K562 (cell line): ENCODE measurements at regions not wholly inside any gene's neighbourhood (a gene's known extent, or its start where the extent isn't known, plus 50 kb on each side); places are given as distances from the start of the nearest gene placed in this dataset.

ENCODE experiments used
- ATAC-seq: fragments of 200-7000 bp; cut with Tn5 transposase; 3 replicates; pipeline ENCODE4 v1.9.1; 2020; ENCODE audit warnings: moderate library complexity
- BruUV-seq: library from RNA; stranded (reverse); fragments of 400-500 nt; replicated peaks from 2 replicates; lab custom pipeline; 2021; lab: Mats Ljungman, UMichigan
- CTCF ChIA-PET: fragments of 300-600 bp; formaldehyde crosslinking; extraction: SDS; loops from one replicate; lab custom pipeline; 2021; ENCODE audit warnings: low intra/inter-chr PET ratio; lab: Yijun Ruan, JAX
- POLR2A ChIA-PET: fragments of 300-600, 350-650 bp; sonication (Branson Sonifier 250); formaldehyde crosslinking; extraction: SDS; loops from one replicate; lab custom pipeline; 2021; ENCODE audit warnings: antibody characterized with exemption, inconsistent platforms; lab: Yijun Ruan, JAX
- DNase-seq, 4 experiments: peaks; one replicate each; pipeline versions ENCODE4 v3.0.0 to v3.0.0-alpha.2; 2011 to 2018; ENCODE audit warnings: low spot score in 3 of 4, mixed read lengths in 3 of 4; ENCODE audit errors: extremely low read depth in 1 of 4
- FAIRE-seq: peaks from 2 replicates; lab custom pipeline; 2011; peaks lifted over from hg19 to GRCh38; lab: Jason Lieb, UNC
- H2AFZ ChIP-seq: 2 replicates; pipeline ENCODE4 v1.6.0; 2011; ENCODE audit warnings: low read depth, low read length, control low read depth, inconsistent platforms
- H3K27ac ChIP-seq: fragments of 200-600 bp; 3 replicates; pipeline ENCODE4 v1.8.0; 2011; ENCODE audit warnings: low read depth, mild to moderate bottlenecking, control low read depth, inconsistent platforms, low read length, moderate library complexity, mixed read lengths; ENCODE audit errors: extremely low read depth
- H3K27me3 ChIP-seq, 2 experiments: fragments of 300-600 bp in 1 of 2; 2 replicates in 1 of 2; 3 replicates in 1 of 2; pipeline versions ENCODE4 v1.6.0 to v1.8.0; 2011; ENCODE audit warnings: inconsistent platforms in 2 of 2, low read length in 2 of 2, mild to moderate bottlenecking in 1 of 2, mixed read lengths in 1 of 2, moderate library complexity in 1 of 2; ENCODE audit not compliant: control insufficient read depth in 2 of 2, insufficient read depth in 2 of 2
- H3K36me3 ChIP-seq: fragments of 300-600 bp; 3 replicates; pipeline ENCODE4 v1.8.0; 2011; ENCODE audit warnings: mild to moderate bottlenecking, low read length, inconsistent platforms; ENCODE audit not compliant: control insufficient read depth, insufficient read depth
- H3K4me1 ChIP-seq, 2 experiments: fragments of 200-600 bp in 1 of 2; replicated peaks in 1 of 2; 2 replicates in 1 of 2; 3 replicates in 1 of 2; pipeline versions ENCODE4 v1.5.1 to v1.8.0; 2011; ENCODE audit warnings: inconsistent platforms in 2 of 2, low read length in 2 of 2, mild to moderate bottlenecking in 1 of 2, mixed read lengths in 1 of 2, moderate library complexity in 1 of 2; ENCODE audit not compliant: control insufficient read depth in 2 of 2, insufficient read depth in 2 of 2
- H3K4me2 ChIP-seq: 2 replicates; pipeline ENCODE4 v1.6.1; 2011; ENCODE audit warnings: low read length, control low read depth, inconsistent platforms, mixed read lengths; ENCODE audit not compliant: insufficient read depth
- H3K4me3 ChIP-seq: fragments of 200-600 bp; sonication (generic), shearing (Covaris generic); 2 replicates; pipeline ENCODE4 v1.5.1; 2016; ENCODE audit warnings: control low read depth, inconsistent platforms
- H3K79me2 ChIP-seq: fragments of 200-600 bp; 3 replicates; pipeline ENCODE4 v1.8.0; 2011; ENCODE audit warnings: low read length, inconsistent platforms; ENCODE audit not compliant: control insufficient read depth, insufficient read depth
- H3K9ac ChIP-seq, 2 experiments: 2 replicates each; pipeline versions ENCODE4 v1.6.0 to v1.6.1; 2011; ENCODE audit warnings: low read depth in 2 of 2, low read length in 2 of 2, control low read depth in 1 of 2, inconsistent platforms in 1 of 2, mild to moderate bottlenecking in 1 of 2, mixed read lengths in 1 of 2; ENCODE audit not compliant: insufficient read depth in 1 of 2
- H3K9me1 ChIP-seq: one replicate; pipeline ENCODE4 v1.6.0; 2011; ENCODE audit warnings: inconsistent platforms, mild to moderate bottlenecking, low read length, moderate library complexity; ENCODE audit not compliant: control insufficient read depth, insufficient read depth
- H3K9me3 ChIP-seq: replicated peaks from 2 replicates; pipeline ENCODE4 v1.5.1; 2011; ENCODE audit warnings: low read depth, low read length, inconsistent platforms; ENCODE audit not compliant: control insufficient read depth, insufficient read depth
- H4K20me1 ChIP-seq: replicated peaks from 2 replicates; pipeline ENCODE4 v1.6.1; 2011; ENCODE audit warnings: low read length, inconsistent platforms, mixed read lengths; ENCODE audit not compliant: control insufficient read depth, insufficient read depth
- BACH1 ChIP-seq: fragments of 200-800 bp; sonication (Bioruptor generic); IDR thresholded peaks from 2 replicates; pipeline ENCODE4 v1.6.1; 2016; ENCODE audit warnings: missing genetic modification characterization, missing compliant biosample characterization
- CHD2 ChIP-seq: IDR thresholded peaks from 2 replicates; pipeline ENCODE4 v1.6.1; 2011; ENCODE audit warnings: low read depth, low read length
- CHD4 ChIP-seq: fragments of 200-600 bp; sonication (generic); IDR thresholded peaks from 3 replicates; pipeline ENCODE4 v1.6.1; 2012; ENCODE audit warnings: low read depth, mild to moderate bottlenecking, mixed read lengths, low read length, inconsistent platforms; ENCODE audit not compliant: insufficient read depth, insufficient replicate concordance, poor library complexity, severe bottlenecking
- IRF2 ChIP-seq: sonication (generic); formaldehyde crosslinking; IDR thresholded peaks from 2 replicates; pipeline ENCODE4 v1.8.1; 2022; ENCODE audit warnings: mild to moderate bottlenecking, missing genetic modification reagents
- RB1 ChIP-seq: fragments of 450-650 bp; IDR thresholded peaks from 2 replicates; pipeline ENCODE4 v1.6.1; 2017; ENCODE audit warnings: low read depth, mild to moderate bottlenecking
- SNRNP70 ChIP-seq: fragments of 200-400 bp; formaldehyde crosslinking; optimal IDR thresholded peaks from 2 replicates; pipeline ENCODE3; 2017; ENCODE audit warnings: low read depth, low read length
- TCF7 ChIP-seq: sonication (generic); IDR thresholded peaks from 2 replicates; pipeline ENCODE4 v1.6.1; 2016; ENCODE audit warnings: antibody characterized with exemption, borderline replicate concordance
- ZFPM2 ChIP-seq: fragments of 250-450 bp; sonication (Bioruptor Pico); IDR thresholded peaks from 2 replicates; pipeline ENCODE4 v1.5.1; 2022; ENCODE audit warnings: mild to moderate bottlenecking
- ZNF184 ChIP-seq: sonication (generic); formaldehyde crosslinking; IDR thresholded peaks from 2 replicates; pipeline ENCODE4 v1.5.0; 2020; ENCODE audit warnings: missing genetic modification reagents
- ZNF561 ChIP-seq: fragments of 450-650 bp; formaldehyde crosslinking; conservative IDR thresholded peaks from 2 replicates; pipeline ENCODE4 v1.4.0; 2020; ENCODE audit warnings: mild to moderate bottlenecking, moderate library complexity
- WGBS: fragments of 100-300 bp; shearing (Covaris generic); methylation state at CpG from one replicate; pipeline ENCODE4 v1.1.6; 2016; ENCODE audit warnings: low coverage, mixed read lengths; ENCODE audit not compliant: insufficient coverage; ENCODE audit errors: missing lambda C conversion rate; 5-methylcytosine and 5-hydroxymethylcytosine counted together
- in situ Hi-C: fragments of 300-500 bp; cut with MboI; formaldehyde crosslinking; loops from 4 replicates; pipeline ENCODE4 v1.15.0; 2018; ENCODE audit warnings: inconsistent platforms, mixed read lengths
- intact Hi-C: fragments of 100-400 bp; cut with micrococcal nuclease; formaldehyde crosslinking; loops from 2 replicates; pipeline ENCODE4 v1.14.2; 2022
- TF ChIP-seq, protein P1 (sequence below), 3 experiments: fragments of 200-800 bp in 1 of 3; sonication (Bioruptor generic) in 1 of 3; sonication (generic) in 1 of 3; formaldehyde crosslinking in 1 of 3; IDR thresholded peaks; 2 replicates each; pipeline versions ENCODE4 v1.6.1 to v1.8.0; 2016 to 2022; ENCODE audit warnings: mild to moderate bottlenecking in 2 of 3, missing compliant biosample characterization in 2 of 3, missing genetic modification characterization in 2 of 3, missing genetic modification reagents in 1 of 3

DNA sequence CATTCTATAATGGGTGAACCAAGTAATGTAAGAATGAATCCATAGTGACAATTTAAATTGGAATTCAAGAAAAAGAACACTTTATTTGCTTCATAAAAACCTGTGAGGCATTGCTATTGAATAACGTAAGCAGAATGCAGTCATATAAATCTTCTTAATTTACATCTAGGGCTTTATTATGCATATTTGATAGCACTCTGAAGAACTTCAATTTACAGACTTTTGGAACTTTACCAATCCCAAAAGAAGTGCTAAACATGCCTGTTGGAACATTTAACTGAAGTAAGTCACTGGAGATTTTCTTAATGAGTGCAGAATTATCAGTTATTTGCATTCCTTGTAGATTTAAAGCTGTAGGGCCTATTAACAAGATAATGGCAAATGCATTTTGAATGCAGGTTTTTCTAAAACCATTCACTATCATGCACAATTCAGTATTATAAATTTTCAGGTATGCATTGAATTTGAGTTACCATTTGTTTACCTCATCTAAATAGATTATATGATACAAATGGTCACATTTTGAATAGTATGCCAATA, 1181.2 kb downstream of the ARAP2 start (continued):
- no peak for TF ChIP-seq CHD4
- TF ChIP-seq ZFPM2 (CRISPR knock-in tag) = no peak
- TF ChIP-seq RB1 = no peak
- TF ChIP-seq SNRNP70 = no peak

DNA sequence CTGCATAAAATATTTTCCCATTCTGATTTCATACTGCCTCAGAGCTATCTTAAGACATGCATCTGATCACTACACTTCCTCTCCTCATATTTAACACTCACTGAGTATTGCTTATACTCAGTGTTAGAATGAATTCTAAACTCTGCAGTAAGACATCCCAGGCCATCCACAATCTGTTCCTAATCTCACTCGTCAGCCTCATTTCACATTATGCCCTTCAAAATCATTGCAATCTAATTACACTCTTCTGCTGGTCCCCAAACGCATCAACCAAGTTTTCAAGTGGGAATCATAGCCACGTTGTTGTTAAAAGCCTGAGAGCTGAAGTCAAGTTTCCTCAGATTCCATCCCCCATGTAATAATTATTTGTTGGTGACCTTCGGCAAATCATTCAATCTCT, 1177.9 kb downstream of the ARAP2 start:
- in situ Hi-C loops (no loop called here), intact Hi-C loops (no loop called here)
- H4K20me1 ChIP-seq = no peaks in the 10 kb centered on the region
- WGBS = 0% methylated on average over 4 of the region's 4 CpGs
- no peaks in the 10 kb centered on the region for H3K79me2 ChIP-seq
- H3K27me3 ChIP-seq = no peaks in the 10 kb centered on the region
- FAIRE-seq = no peak
- no peak for DNase-seq
- no peaks in the 10 kb centered on the region for H3K36me3 ChIP-seq
- no peaks in the 10 kb centered on the region for H3K4me1 ChIP-seq
- no peak overlapping the region for H3K4me3 ChIP-seq
- BruUV-seq = no TSS peak
- no peak overlapping the region for H3K27ac ChIP-seq
- ChIA-PET POLR2A (no interaction called here), CTCF (no interaction called here)
- H3K9ac ChIP-seq = no peak overlapping the region
- no peak for ATAC-seq
- TF ChIP-seq CHD2 (no peak), ZNF561 (CRISPR knock-in tag) (no peak), RB1 (no peak), IRF2 (CRISPR knock-in tag) (no peak), TCF7 (no peak), ZNF184 (CRISPR knock-in tag) (no peak), BACH1 (tag) (no peak)
- TF ChIP-seq, protein P1, sequence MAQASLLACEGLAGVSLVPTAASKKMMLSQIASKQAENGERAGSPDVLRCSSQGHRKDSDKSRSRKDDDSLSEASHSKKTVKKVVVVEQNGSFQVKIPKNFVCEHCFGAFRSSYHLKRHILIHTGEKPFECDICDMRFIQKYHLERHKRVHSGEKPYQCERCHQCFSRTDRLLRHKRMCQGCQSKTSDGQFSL (CRISPR knock-in tag; IDR thresholded peaks at IDR 0.05) = no peak
- TF ChIP-seq, protein P1 (tag; IDR thresholded peaks at IDR 0.05) = no peak
- no peak overlapping the region for H2AFZ ChIP-seq
- no peaks in the 10 kb centered on the region for H3K9me1 ChIP-seq
- H3K9me3 ChIP-seq = no peaks in the 10 kb centered on the region
- no peak overlapping the region for H3K4me2 ChIP-seq
